ENCODE measurements at regions not wholly inside any gene's neighbourhood (a gene's known extent, or its start where the extent isn't known, plus 50 kb on each side); places are given as distances from the start of the nearest gene placed in this dataset.

GRCh38 chr11:70762810-70763209 lies 364.5 kb downstream of the CTTN start:
- TF ChIP-seq FOXM1 (IDR thresholded peaks at IDR 0.05; ENCODE audit: borderline replicate concordance), result no peak
- TF ChIP-seq BHLHE40 (IDR thresholded peaks at IDR 0.05; ENCODE audit: borderline replicate concordance), result no peak
- no peak for TF ChIP-seq LEF1 (IDR thresholded peaks at IDR 0.05; ENCODE audit: borderline replicate concordance)
- no peak for TF ChIP-seq PKNOX1 (IDR thresholded peaks at IDR 0.05)
- no peak for TF ChIP-seq SP1 (IDR thresholded peaks at IDR 0.05)
- no peak for TF ChIP-seq FOXA1 (IDR thresholded peaks at IDR 0.05)
- no peak for TF ChIP-seq FOXK2 (IDR thresholded peaks at IDR 0.05)
- TF ChIP-seq NFRKB (IDR thresholded peaks at IDR 0.05), result no peak
- TF ChIP-seq TARDBP (IDR thresholded peaks at IDR 0.05), result no peak

Measured in HEK293T (cell line).